ENCODE measurements at regions not wholly inside any gene's neighbourhood (a gene's known extent, or its start where the extent isn't known, plus 50 kb on each side); places are given as distances from the start of the nearest gene placed in this dataset.

DNA sequence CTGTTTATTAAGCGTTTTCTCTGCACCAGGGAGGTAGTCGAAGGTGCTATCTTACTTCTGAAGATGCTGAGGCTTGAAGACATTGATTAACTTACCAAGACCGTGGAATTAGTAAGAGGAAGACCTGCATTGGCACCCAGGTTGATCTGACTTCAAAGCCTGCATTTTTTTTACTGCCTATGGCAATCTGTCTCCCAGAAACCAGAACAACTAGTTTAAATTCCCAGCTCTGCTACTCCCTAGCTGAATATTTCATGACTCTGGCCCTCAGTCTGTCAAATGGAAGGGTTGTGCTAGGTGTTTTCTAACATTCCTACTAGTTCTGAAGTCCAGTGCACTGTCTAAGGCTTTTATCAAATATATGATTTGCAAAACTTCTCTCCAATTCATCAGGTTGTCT, 52.0 kb upstream of the GRAMD1B start:
- no peak for DNase-seq (ENCODE audit: low read depth)

DNA sequence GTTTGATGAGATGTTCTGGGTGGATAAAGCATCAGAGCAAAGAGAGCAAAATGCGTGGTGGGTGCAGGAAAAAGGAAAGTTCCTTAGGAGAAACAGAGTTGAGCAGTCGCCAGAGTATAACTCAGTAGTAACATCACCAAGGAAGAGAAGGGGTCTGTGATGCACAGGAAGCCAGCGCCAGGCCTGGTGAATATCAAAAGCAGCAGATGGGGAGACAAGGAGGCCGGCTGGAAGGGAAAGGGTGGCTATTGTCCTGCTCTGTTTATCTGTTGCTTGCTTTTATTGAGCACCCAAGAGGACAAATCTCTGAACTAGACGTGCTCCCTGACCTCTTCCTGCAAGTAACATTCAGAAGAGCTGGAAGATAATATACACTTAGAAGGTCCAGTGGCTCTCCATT, 52.7 kb upstream of the GRAMD1B start:
- DNase-seq (ENCODE audit: low read depth): no peak

DNA sequence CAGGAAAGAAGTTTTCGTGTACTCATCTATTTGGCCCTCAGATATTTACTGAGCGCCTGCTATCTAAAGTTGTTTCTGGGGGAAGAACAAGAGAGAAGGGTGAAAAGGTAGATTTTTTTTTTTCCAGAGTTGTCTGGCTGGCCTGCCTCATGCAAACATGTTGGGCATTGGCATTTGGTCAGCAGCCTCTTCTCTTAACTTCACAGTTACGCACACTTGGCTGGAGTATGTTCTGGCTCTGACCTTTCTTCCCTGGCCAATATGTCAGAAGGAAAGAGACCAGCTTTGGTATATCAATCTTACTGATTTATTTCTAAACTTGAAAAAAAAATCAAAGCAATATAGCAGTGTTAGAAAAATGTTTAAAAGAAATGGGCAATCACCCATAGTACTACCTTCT, 54.2 kb upstream of the GRAMD1B start:
- no peak for DNase-seq (ENCODE audit: low read depth)

DNA sequence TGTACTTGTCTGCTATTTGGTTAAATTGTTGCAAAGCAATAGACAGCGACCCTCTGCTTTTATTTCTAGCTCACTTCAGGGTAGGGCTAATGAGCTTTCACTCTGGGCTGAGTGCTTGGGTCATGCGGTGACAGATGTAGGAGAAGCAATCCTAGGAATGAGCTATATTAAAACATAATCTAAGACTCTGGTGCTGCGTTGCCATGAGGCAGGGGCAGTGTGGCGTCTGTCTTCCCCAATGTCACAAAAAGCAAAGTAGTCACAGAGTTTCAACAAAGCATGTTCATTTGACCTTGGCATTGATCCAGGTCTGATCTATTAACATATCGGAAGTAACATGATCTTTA, 55.5 kb upstream of the GRAMD1B start:
- DNase-seq (ENCODE audit: low read depth): no peak

DNA sequence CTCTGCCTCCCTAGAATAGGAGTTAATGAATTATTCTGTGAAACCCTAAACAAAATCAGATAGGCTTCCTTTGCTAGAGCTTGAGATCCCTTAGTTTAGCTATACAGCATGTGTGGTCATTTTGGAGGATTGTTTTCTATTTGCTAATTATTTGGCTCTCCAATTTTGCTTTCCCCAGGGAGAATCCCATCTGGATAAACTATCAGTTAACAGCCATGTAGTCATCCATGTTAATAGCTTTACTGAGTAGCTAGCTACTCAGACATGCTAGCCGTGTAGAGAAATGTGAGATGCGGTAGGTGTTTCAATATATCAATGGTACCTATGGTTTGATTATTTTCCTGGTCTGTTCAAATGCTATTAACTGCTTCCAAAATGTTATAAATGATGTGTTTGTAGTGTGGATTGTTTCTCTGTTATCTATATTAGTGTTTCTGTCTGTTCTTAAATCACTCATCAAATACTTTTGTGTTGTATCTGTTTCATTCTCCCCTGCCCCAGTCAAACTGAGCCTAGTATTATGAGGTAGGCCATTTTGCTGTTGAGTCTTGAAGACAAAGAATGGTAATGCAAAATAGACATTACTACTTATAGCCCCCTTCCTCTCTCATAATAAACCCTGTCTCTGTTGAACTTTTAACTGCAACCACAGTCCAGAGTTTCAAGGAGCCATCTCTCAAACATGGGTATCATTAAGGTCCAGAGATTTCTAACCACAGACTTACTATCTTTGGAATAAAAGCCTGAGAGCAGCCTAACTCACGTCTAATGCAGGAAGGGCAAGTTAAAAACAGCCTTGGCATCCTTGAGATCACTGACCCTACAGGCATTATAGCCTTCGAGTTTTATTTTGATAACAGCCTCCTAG, 56.1 kb upstream of the GRAMD1B start:
- DNase-seq (ENCODE audit: low read depth): no peak

DNA sequence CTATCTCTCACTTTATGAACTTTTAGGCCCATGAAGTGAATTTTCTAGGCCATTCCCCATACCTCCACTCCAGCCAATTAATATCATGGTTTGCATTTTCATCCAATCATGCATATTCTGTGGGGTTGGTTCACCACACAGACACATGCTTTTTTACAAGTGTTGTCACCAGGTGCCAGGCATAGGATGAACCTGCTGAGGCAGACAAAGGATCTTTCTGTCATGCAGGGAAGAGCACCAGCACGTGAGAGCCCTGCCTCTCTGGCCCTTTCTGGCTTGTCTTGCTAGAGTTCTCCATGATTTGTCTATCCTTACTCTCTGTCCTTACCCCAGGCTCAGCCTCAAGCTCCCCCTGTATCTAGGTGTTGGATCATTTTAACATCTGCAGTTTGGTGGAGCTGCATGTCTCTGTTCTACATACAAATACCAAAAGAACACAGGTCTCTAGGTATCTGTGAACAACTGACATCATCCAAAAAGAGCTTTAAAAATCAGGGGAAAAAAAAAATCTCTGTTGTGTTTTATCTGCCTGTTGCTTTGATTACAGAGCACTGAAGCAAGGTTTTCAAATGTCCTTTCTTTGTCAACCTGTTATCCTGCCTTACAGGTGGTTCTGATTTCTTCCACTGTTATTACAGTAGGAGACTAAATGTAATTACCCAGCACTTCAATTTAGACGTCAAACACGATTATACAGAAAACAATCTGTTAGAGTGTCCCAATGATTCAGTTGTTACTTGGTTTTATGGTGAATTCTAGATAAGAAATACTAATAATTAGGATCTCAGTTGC, 58.4 kb upstream of the GRAMD1B start:
- no peak for DNase-seq (ENCODE audit: low read depth)

DNA sequence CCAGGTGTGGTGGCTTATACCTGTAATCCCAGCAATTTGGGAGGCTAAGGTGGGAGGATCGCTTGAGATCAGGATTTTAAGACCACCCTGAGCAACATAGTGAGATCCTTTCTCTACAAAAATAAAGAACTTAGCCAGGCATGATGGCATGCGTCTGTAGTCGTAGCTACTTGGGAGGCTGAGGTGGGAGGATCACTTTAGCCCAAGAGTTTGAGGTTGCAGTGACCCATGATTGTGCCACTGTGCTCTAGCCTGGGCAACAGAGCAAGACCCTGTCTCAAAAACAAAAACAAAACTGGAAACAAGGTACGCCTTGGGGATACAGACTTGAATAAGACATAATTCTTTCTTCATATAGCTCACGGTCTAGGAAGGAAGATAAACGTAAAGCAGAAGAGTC, 63.1 kb upstream of the GRAMD1B start:
- no peak for DNase-seq (ENCODE audit: low read depth)

DNA sequence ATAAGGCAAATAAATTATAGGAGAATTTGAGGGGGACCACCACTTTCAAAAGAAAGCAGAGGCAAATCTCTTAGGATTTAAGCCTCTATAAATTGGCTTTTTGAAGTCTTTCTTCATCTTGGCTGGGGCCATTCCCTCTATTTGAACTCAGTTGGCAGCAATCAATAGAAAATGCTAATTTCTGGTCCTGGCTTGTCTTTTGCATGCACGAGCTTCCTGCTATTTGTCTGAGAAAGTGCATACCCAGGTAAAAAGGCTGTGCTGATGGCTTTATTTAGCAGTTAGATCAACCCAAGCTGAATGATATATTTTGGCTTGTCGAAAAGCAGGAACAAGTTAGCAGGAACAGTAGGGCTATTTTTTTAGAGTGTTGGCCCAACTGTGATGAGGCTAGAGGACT, 64.1 kb upstream of the GRAMD1B start:
- DNase-seq (ENCODE audit: low read depth): no peak

DNA sequence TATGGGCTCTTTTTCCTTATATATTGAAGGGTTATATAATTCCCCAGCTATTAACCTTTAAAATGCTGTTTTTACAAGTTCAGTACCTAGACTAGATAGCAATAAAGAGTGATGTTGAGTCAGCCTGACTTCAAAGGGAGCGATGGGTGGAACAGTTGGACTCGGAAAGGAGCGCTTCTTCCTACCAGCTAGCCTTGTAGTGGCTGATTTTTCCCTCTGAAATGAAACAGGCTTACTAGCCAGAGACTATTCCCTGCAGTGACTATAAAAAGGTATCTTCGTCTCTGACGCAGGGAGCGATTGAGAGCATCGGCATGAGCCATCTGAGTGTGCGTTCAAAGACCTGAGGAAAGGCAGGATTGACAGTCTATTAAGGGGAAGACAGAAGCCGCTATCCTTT, 66.0 kb upstream of the GRAMD1B start:
- no peak for DNase-seq (ENCODE audit: low read depth)

DNA sequence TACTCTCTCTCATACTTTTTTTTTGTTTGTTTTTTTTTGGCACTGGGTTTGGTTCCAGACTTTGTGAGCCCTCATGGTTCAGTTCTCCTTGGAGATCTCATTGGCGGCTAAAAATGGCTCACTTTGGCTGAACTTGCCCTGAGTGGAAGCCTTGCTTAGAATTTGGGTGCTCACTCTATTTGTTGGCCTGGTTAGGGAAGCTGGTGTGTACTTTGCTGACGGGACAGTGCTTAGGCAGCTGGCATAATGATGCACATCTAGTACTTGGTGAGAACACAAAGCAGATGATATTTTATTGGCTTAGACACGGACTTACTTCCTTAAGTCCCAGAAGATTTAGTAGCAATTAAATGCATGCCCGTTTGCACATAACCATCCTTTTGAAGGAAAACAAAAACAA, 66.5 kb upstream of the GRAMD1B start:
- no peak for DNase-seq (ENCODE audit: low read depth)

DNA sequence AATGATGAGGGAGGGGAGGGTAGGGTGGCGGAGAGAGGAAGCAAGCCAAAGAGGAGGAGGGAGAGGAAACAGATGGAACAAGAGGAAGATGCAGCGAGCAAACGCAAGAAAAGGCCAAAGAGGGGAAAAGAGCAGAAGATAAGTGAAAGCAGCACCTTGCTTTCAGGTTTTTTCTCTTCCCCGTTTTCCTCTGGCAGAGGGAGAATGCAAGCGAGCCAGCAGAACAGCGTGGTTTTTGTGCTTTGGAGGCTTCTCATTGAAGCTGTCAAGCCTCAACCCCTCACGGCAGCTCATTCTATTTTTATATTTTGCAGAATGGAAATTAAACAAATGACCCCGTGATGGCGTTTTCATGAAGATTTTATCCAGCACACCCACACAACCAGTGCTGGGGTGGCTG, 67.1 kb upstream of the GRAMD1B start:
- DNase-seq (ENCODE audit: low read depth): no peak

DNA sequence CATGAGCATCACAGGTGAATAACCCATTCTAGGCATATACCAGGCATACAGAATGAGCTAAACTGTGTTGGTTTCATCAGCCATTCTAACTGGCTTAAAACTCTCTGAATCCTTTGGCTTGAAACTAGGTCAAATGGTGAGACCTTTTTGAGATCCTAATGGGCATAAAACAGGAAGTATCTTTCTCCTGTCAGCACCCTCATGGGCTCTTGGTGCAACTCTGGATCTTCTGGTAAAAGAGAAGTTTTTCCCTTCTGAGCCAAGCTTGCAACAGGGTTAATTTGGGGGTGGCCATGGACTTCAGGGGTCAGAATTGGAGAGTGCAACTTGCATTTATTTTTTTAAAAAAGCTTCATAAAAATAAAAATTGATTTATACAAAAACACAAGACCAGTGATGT, 67.9 kb upstream of the GRAMD1B start:
- no peak for DNase-seq (ENCODE audit: low read depth)

DNA sequence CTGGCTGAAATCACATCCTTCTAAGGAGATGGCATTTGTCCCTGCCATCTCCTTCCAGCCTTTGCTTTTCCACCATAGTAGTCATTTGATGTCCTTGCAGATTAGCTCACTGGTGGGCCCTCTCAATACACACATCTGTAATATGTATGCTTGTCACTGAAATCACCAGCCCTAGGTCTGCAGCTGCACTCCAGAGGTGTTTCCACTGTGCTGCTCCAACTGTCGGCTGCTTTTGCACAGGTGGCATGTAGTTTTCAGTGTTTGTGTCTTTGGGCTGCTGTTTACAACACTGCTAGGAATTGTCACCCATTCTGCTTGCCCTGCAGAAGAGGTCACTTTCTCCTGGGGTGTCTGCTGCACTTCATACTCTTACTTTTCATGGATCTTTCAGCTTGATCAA, 69.0 kb upstream of the GRAMD1B start:
- no peak for DNase-seq (ENCODE audit: low read depth)

DNA sequence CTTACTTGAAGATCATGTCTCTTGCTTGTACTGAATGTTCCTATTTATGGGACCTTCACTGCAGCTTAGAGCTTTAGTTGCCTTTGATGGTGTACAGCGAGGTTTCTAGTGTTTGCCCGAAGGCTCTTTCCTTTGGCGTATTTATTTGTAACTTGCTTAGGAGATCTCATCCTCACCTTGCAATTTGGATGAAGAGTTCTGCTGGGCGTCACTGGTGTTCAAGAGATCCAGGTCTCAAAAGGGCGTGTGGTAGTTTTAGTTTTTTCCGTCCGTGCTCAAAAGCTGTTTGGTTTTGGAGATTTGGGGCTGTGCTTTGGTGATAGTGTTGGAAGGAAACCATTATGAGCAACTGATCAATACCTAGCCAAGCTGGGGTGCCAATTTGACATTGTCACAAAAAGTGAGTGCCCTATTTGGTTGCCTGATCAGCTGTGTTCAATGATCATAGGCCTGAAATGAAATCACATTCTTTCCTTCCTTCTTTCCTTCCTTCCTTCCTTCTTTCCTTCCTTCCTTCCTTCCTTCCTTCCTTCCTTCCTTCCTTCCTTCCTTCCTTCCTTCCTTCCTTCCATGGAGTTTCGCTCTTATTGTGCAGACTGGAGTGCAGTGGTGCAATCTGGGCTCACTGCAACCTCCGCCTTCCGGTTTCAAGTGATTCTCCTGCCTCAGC, 69.7 kb upstream of the GRAMD1B start:
- DNase-seq (ENCODE audit: low read depth): no peak

DNA sequence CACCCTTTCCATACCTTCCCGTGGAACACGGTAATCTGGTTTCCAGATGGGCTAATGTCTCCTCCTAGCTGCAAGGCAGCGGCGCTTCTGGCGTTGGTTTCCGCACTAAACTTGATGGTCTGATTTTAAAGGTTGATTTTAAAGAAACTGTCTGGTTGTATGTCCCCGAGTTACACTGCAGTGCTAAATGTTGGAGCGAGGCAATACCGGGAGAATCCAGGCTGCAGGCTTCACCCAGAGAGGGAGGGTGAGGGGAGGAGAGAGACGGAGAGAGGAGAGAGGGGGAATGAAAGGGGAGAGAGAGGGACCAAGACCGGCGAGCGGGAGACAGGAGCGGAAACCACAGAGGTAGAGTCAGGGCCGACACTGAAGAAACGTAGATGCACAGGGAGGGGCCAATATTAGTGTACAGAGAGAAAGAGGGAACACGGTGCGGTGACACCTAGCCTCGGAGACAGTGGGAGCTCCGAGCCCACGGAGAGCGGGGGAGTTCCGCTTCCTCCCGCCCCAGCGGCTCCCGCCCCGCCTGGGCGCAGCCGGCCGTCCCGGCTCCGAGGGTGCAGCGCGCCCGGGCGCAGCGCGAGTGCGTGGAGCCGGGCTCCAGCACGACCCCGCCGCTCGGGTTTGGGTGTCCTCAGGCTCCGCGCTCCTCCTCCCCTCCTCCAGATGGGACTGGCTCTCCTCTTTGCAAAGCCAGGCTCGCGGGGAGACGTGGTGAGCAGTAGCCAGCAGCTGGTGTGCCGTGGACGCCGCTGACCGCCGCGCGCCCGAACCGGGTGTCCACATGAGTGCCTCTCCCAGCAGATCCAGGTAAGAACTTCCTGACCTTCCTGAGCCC, 71.9 kb upstream of the GRAMD1B start:
- no peak for DNase-seq (ENCODE audit: low read depth)

DNA sequence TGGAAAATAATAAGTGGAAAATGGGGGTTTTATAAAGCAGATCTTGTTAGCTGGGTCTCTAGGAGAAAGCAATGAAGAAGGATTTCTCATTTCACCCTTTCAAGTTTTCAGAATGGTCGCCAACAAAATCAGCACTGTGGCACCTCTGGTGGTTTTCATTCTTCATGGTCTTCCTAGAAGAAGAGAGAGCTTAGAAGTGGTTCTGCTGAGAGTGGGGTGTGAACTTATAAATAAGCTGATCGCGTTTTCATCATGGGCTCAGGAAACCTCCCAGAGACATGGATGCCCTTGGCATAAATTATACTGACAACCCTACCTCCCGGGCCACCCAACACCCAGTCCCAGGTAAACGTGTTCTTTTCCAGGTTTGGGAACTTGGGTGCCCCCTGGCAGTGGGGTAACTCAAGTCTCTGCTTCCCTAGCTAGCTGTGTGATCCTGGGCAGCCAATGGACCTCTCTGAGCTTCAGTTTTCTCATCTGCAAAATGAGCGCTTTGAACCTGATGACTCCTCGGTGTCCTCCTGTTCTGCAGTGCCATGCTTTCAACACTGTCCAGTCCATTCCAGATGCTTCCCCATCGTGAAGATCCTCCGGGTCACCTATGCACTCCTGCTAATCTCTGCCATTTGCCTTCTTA, 72.6 kb upstream of the GRAMD1B start:
- no peak for DNase-seq (ENCODE audit: low read depth)

DNA sequence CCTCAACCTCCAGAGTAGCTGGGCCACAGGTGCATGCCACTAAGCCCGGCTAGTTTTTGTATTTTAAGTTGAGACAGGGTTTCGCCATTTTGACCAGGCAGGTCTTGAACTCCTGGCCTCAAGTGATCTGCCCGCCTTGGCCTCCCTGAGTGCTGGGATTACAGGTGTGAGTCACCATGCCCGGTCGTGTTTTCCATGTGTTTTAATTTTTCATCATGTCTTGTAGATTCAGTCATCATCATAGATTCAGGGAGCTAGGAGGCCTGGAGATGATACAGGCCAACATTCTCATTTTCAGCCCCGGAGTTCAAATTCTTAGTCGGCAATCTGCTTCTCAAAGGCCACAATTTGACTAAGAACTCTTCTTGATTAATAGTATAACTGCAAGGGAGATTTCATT, 73.5 kb upstream of the GRAMD1B start:
- DNase-seq (ENCODE audit: low read depth): no peak

DNA sequence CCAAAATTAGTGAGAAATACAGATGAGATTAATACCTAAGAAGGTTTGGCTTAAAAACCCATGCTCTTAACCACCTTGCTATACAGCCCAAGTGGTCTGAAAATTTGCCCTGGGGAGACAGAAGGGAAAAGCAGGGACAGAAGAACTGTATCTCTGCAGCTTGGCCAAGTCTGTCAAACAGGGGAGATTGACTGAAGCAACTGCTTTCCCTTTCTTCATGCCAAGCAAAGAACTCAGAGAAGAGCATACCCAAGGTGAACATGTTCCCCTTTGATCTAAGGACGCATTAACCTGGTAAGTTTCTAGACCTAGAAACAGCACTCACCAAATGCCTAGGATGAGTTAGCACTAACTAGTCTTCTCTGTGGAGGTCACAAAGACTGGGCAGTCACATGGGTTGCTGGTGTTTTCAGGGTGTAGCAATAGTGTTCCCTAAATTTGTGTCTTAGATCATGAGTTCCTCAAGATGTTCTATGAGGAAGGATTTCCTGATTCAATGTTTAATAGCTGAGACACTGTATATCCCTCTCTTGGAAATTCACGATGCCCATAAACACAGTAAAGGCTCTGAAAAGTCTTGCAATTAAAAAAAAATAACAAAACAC, 75.6 kb upstream of the GRAMD1B start:
- DNase-seq (ENCODE audit: low read depth): no peak

DNA sequence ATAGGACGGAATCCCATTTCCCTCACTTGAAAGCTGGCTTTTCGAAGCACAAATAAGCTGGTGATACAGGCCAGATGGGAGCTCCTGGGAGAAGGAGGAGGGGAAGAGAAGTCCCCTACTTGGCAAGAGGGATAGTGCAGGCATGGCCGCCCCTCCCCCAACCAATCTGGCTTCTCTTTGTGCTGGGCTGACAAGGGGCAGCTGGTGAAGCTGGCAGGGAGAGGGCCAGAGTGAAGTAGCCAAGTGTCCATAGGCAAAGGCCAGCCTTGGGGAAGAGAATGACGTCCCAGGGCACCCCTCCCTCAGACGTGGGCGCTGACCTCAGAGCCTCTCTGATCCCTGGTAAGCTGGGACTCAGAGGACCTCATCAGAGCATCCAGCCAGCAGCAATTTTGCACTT, 78.7 kb upstream of the GRAMD1B start:
- no peak for DNase-seq (ENCODE audit: low read depth)

DNA sequence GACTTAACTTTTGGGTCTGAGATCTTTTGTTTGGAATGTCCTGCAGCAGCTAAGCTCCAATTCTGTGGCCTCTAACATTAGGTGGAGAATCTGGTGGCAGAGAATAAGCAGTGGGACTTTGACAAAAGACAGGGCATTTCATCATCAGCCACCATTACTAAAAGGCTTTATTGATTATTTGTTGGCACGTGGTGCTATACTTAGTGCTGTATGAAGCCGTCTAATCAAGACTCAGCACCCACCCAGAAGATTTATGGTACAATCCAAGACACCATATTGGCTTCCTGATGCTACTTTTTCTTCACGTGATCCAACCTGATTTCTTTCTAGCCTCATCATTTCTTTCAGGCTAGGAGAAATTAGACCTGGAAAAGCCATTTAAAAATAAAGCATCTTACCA, 80.7 kb upstream of the GRAMD1B start:
- no peak for DNase-seq (ENCODE audit: low read depth)

DNA sequence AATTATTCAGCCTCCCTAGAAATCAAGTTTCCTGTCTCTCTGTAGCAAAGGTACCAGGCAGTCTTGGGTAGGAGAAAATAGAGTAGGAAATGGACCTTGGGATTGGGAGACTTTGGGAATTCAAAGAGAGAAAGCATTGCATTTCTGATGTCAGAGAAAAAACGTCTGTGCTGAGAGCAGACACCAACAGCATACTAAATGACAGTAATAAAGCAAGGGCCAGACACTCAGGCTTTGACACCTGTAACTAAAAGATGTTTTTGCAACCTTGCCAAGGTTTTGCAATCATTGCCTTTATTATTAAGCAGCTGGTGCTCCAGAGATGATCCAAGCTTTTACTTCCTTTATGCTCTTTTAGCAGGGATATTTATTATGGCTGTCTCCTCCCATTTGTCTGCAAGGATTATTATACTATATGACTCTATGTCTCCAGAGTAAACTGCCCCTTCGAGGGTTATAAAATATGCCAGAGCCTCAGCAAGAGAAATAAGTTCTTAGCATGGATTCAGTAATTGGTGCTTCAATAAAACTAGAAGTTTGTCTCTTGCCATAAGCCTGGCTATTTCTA, 85.2 kb upstream of the GRAMD1B start:
- no peak for DNase-seq (ENCODE audit: low read depth)
